Liver (tissue), 3 donors: ENCODE measurements at regions not wholly inside any gene's neighbourhood (a gene's known extent, or its start where the extent isn't known, plus 50 kb on each side); places are given as distances from the start of the nearest gene placed in this dataset.

ENCODE experiments used
- CTCF ChIP-seq: fragments of 150-350 bp; IDR thresholded peaks from 2 replicates; pipeline ENCODE4 v1.5.1; 2017; ENCODE audit warnings: improper control_type of control experiment, low read depth, low read length; ENCODE audit not compliant: missing input control
- JUND ChIP-seq, 2 donors: IDR thresholded peaks; 2 replicates each; pipeline ENCODE4 v1.6.1; 2016; ENCODE audit warnings: antibody characterized with exemption in 2 of 2
- MAX ChIP-seq: IDR thresholded peaks from 2 replicates; pipeline ENCODE4 v1.6.1; 2016; ENCODE audit warnings: antibody characterized with exemption
- RAD21 ChIP-seq, 2 donors: IDR thresholded peaks; 2 replicates each; pipeline ENCODE4 v1.6.1; 2016; ENCODE audit warnings: antibody characterized with exemption in 2 of 2, mild to moderate bottlenecking in 2 of 2
- SP1 ChIP-seq: IDR thresholded peaks from 2 replicates; pipeline ENCODE4 v1.6.1; 2018; ENCODE audit warnings: antibody characterized with exemption, mild to moderate bottlenecking
- TAF1 ChIP-seq: conservative IDR thresholded peaks from 2 replicates; pipeline ENCODE4 v1.6.1; 2016; ENCODE audit warnings: antibody characterized with exemption, mild to moderate bottlenecking
- ZBTB33 ChIP-seq: IDR thresholded peaks from 2 replicates; pipeline ENCODE4 v1.6.1; 2016; ENCODE audit warnings: antibody characterized with exemption
- donor health status: healthy.
- donor health status: healthy.

DNA sequence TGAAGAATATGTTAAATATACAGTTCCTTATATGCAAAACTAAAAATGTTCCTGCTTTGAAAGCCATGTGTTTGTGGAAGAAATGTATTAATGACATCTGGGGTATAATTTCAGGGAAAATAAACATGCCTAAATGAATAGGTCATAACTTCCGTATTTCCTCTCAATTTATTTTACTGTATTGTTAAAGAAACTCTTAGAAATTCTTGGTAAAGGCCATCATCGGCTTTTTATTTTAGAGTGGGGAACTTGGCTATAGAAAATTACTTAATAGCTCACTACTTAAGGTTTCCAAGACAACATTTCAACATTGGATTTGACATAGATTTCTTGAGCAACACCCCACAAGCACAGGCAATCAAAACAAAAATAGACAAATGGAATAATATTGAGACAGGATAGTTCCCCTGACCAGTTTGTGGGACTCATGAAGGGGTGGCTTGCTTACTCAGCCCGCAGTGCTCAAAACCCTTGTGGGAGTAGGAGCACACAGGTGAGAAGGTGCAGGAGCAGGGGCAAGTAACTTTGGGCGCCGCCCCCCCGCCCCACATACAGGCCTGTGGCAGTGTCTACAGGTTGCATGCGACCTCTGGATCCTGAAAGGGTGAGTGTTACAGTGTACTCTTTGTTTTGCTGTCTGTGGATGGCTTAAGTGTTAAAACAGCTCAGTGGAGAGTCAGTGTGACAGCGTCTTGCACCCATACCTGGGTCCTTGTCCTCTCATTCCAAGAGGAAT, 891.4 kb upstream of the C9orf72 start:
- no peak for TF ChIP-seq CTCF
- no peak for TF ChIP-seq SP1
- no peak for TF ChIP-seq JUND (IDR thresholded peaks at IDR 0.05)
- TF ChIP-seq MAX = no peak
- no peak for TF ChIP-seq TAF1
- no peak for TF ChIP-seq RAD21 (IDR thresholded peaks at IDR 0.05)
- TF ChIP-seq ZBTB33 = no peak
